BE2C (cell line): ENCODE measurements at regions not wholly inside any gene's neighbourhood (a gene's known extent, or its start where the extent isn't known, plus 50 kb on each side); places are given as distances from the start of the nearest gene placed in this dataset.

Experiments
- DNase-seq: peaks from one replicate; pipeline ENCODE4 v3.0.0-alpha.2; 2020
- H3K27me3 ChIP-seq: fragments of 250-450 bp; sonication (Bioruptor Pico); 2 replicates; pipeline ENCODE4 v1.5.1; 2020; ENCODE audit warnings: mild to moderate bottlenecking
- H3K36me3 ChIP-seq: fragments of 250-450 bp; sonication (Bioruptor Pico); 2 replicates; pipeline ENCODE4 v1.5.1; 2020; ENCODE audit warnings: mild to moderate bottlenecking
- H3K4me1 ChIP-seq: fragments of 250-450 bp; sonication (Bioruptor Pico); 2 replicates; pipeline ENCODE4 v1.5.1; 2020
- H3K4me3 ChIP-seq: 2 replicates; pipeline ENCODE4 v1.5.1; 2011; ENCODE audit warnings: low read depth, low read length
- H3K9me3 ChIP-seq: fragments of 250-450 bp; sonication (Bioruptor Pico); 2 replicates; pipeline ENCODE4 v1.5.1; 2020
- CTCF ChIP-seq: IDR thresholded peaks from 2 replicates; pipeline ENCODE4 v1.5.1; 2012; ENCODE audit warnings: mild to moderate bottlenecking, low read depth, low read length

- TF ChIP-seq CTCF: no peak
- H3K27me3 ChIP-seq: no peaks in the 10 kb centered on the region
- H3K4me3 ChIP-seq: no peak overlapping the region
- no peaks in the 10 kb centered on the region for H3K36me3 ChIP-seq
- H3K9me3 ChIP-seq: no peaks in the 10 kb centered on the region
- no peaks in the 10 kb centered on the region for H3K4me1 ChIP-seq
- no peak for DNase-seq
Measured at GRCh38 chr1:185656663-185657062, 77.5 kb upstream of the HMCN1 start.

GRCh38 chr1:185654952-185655314 is 79.3 kb upstream of the HMCN1 start:
- H3K27me3 ChIP-seq: no peaks in the 10 kb centered on the region

GRCh38 chr1:185654199-185654951 is 79.8 kb upstream of the HMCN1 start:
- H3K4me1 ChIP-seq: no peaks in the 10 kb centered on the region
- no peak for DNase-seq
- H3K27me3 ChIP-seq: no peaks in the 10 kb centered on the region
- no peak overlapping the region for H3K4me3 ChIP-seq
- TF ChIP-seq CTCF: no peak
- no peaks in the 10 kb centered on the region for H3K9me3 ChIP-seq
- no peaks in the 10 kb centered on the region for H3K36me3 ChIP-seq

More at GRCh38 chr1:185654952-185655314, 79.3 kb upstream of the HMCN1 start:
- Histone ChIP-seq H3K4me3 (no peak overlapping the region), H3K4me1 (no peaks in the 10 kb centered on the region), H3K36me3 (no peaks in the 10 kb centered on the region), H3K9me3 (no peaks in the 10 kb centered on the region)
- TF ChIP-seq CTCF: no peak
- no peak for DNase-seq

GRCh38 chr1:185653615-185654014 is 80.6 kb upstream of the HMCN1 start:
- Histone ChIP-seq H3K27me3 (no peaks in the 10 kb centered on the region), H3K9me3 (no peaks in the 10 kb centered on the region), H3K4me1 (no peaks in the 10 kb centered on the region), H3K4me3 (no peak overlapping the region), H3K36me3 (no peaks in the 10 kb centered on the region)
- no peak for DNase-seq
- TF ChIP-seq CTCF: no peak

GRCh38 chr1:185652348-185652747 is 81.8 kb upstream of the HMCN1 start:
- H3K4me1 ChIP-seq: no peaks in the 10 kb centered on the region
- 0 out of 2 replicates have a peak, but pooled peaks have one; percentile 13 for TF ChIP-seq CTCF
- no peak overlapping the region for H3K4me3 ChIP-seq
- no peaks in the 10 kb centered on the region for H3K9me3 ChIP-seq
- H3K27me3 ChIP-seq: no peaks in the 10 kb centered on the region
- no peak for DNase-seq
- no peaks in the 10 kb centered on the region for H3K36me3 ChIP-seq

- Histone ChIP-seq H3K9me3 (no peaks in the 10 kb centered on the region), H3K4me1 (no peaks in the 10 kb centered on the region), H3K36me3 (no peaks in the 10 kb centered on the region), H3K27me3 (no peaks in the 10 kb centered on the region), H3K4me3 (no peak overlapping the region)
- TF ChIP-seq CTCF: no peak
- DNase-seq: no peak
Measured at GRCh38 chr1:185650602-185651230, 83.5 kb upstream of the HMCN1 start.
